ENCODE measurements at regions not wholly inside any gene's neighbourhood (a gene's known extent, or its start where the extent isn't known, plus 50 kb on each side); places are given as distances from the start of the nearest gene placed in this dataset.
A peak's percentile ranks its signal among the peaks of the same experiment; 100 is the strongest.
"Not testable (repeated sequence)": the region's sequence is repeated elsewhere in the genome, so short reads cannot be mapped to it uniquely, and the experiment has no call there.

- DNase-seq (ENCODE audit: extremely low read depth in 1 of 11, low read depth in 9 of 11, low spot score in 4 of 11) = no peak
Observed at GRCh38 chr20:28562510-28562898, 2695.0 kb upstream of the DEFB115 start.

- DNase-seq (ENCODE audit: extremely low read depth in 1 of 11, low read depth in 9 of 11, low spot score in 4 of 11) = not testable (repeated sequence)
Observed at GRCh38 chr20:28562899-28563521, 2694.5 kb upstream of the DEFB115 start.

- not testable (repeated sequence) for DNase-seq (ENCODE audit: extremely low read depth in 1 of 11, low read depth in 9 of 11, low spot score in 4 of 11)
Observed at GRCh38 chr20:28564024-28564423, 2693.4 kb upstream of the DEFB115 start.

GRCh38 chr20:28564688-28565463, 2692.6 kb upstream of the DEFB115 start:
- DNase-seq (ENCODE audit: extremely low read depth in 1 of 11, low read depth in 9 of 11, low spot score in 4 of 11) = not testable (repeated sequence)

GRCh38 chr20:28575991-28576390, 2681.5 kb upstream of the DEFB115 start:
- DNase-seq (ENCODE audit: extremely low read depth in 1 of 11, low read depth in 9 of 11, low spot score in 4 of 11) = not testable (repeated sequence)

- not testable (repeated sequence) for DNase-seq (ENCODE audit: extremely low read depth in 1 of 11, low read depth in 9 of 11, low spot score in 4 of 11)
Observed at GRCh38 chr20:28591680-28592079, 2665.8 kb upstream of the DEFB115 start.

- not testable (repeated sequence) for DNase-seq (ENCODE audit: extremely low read depth in 1 of 11, low read depth in 9 of 11, low spot score in 4 of 11)
Observed at GRCh38 chr20:28593383-28593782, 2664.1 kb upstream of the DEFB115 start.

- not testable (repeated sequence) for DNase-seq (ENCODE audit: extremely low read depth in 1 of 11, low read depth in 9 of 11, low spot score in 4 of 11)
Observed at GRCh38 chr20:28594476-28594875, 2663.0 kb upstream of the DEFB115 start.

- DNase-seq (ENCODE audit: extremely low read depth in 1 of 11, low read depth in 9 of 11, low spot score in 4 of 11) = not testable (repeated sequence)
Observed at GRCh38 chr20:28602006-28602402, 2655.5 kb upstream of the DEFB115 start.

- DNase-seq (ENCODE audit: extremely low read depth in 1 of 11, low read depth in 9 of 11, low spot score in 4 of 11) = peak in 10 of 11 donors; percentile 43 to 76 (median 70)
Observed at GRCh38 chr20:28602403-28603217, 2654.9 kb upstream of the DEFB115 start.

- DNase-seq (ENCODE audit: extremely low read depth in 1 of 11, low read depth in 9 of 11, low spot score in 4 of 11) = not testable (repeated sequence)
Observed at GRCh38 chr20:28603218-28603577, 2654.3 kb upstream of the DEFB115 start.

GRCh38 chr20:28616354-28616753, 2641.1 kb upstream of the DEFB115 start:
- no peak for DNase-seq (ENCODE audit: extremely low read depth in 1 of 11, low read depth in 9 of 11, low spot score in 4 of 11)

GRCh38 chr20:28619956-28620651, 2637.4 kb upstream of the DEFB115 start:
- DNase-seq (ENCODE audit: extremely low read depth in 1 of 11, low read depth in 9 of 11, low spot score in 4 of 11) = not testable (repeated sequence)

- not testable (repeated sequence) for DNase-seq (ENCODE audit: extremely low read depth in 1 of 11, low read depth in 9 of 11, low spot score in 4 of 11)
Observed at GRCh38 chr20:28625112-28625511, 2632.4 kb upstream of the DEFB115 start.

- DNase-seq (ENCODE audit: extremely low read depth in 1 of 11, low read depth in 9 of 11, low spot score in 4 of 11) = not testable (repeated sequence)
Observed at GRCh38 chr20:28640831-28641230, 2616.6 kb upstream of the DEFB115 start.

Measured in renal cortex interstitium (tissue), 11 donors.